ACHN (cell line): ENCODE measurements at regions not wholly inside any gene's neighbourhood (a gene's known extent, or its start where the extent isn't known, plus 50 kb on each side); places are given as distances from the start of the nearest gene placed in this dataset.
A peak's percentile ranks its signal among the peaks of the same experiment; 100 is the strongest.
"Not testable (repeated sequence)": the region's sequence is repeated elsewhere in the genome, so short reads cannot be mapped to it uniquely, and the experiment has no call there.

Experiments
- DNase-seq: peaks from one replicate; pipeline ENCODE4 v3.0.0-alpha.2; 2015
- in situ Hi-C: cut with HindIII; loops from 2 replicates; pipeline ENCODE4 v1.10.0; 2017; ENCODE audit warnings: low sequenced_read_pairs, low pct_ligation_motif_present, low pct_unique_long_range_greater_than_20kb

DNA sequence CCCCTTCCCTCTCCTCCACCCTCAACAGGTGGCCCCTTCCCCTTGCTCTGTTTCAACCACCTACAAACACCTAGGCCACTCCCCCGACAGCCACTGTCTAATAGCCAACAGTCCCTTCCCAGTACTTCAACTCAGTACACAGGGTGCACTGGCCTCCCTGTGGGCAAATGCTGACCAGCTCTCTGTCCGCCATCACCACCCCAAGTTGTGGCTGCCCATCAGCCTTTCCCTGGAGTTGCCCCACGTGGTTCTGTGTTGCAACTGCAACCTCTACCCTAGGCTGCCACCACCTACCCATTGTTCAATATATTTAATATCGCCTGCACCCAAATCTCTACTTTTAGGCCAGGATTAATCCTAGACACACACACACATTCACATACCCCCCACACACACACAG, 173.5 kb downstream of the MREG start:
- in situ Hi-C loops = no loop called here
- no peak for DNase-seq

- DNase-seq = no peak
These were observed 174.0 kb downstream of the MREG start for GRCh38 chr2:215839309-215839708.

GRCh38 chr2:215836881-215837280, 176.5 kb downstream of the MREG start:
- in situ Hi-C loops = no loop called here
- no peak for DNase-seq

More at GRCh38 chr2:215839309-215839708, 174.0 kb downstream of the MREG start:
- in situ Hi-C loops = no loop called here

GRCh38 chr2:215835657-215836056, 177.7 kb downstream of the MREG start:
- no peak for DNase-seq
- in situ Hi-C loops = no loop called here

DNA sequence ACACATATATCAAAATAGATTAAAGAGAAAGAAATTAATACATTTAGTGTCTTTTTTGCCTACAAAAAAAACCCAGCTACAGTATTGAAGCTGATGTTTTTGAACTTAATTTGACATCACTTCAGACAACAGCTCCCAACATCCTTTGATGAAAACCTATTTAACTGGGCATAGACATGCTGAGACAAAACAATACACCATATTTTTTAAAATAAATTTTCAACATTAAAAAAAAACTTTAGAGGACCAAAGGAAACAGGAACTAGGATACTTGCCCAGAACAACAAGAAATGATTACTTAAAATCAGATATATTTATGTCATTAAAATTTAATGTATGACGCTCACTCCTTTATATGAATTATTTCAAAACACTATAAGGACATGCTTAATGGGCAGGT, 178.1 kb downstream of the MREG start:
- DNase-seq = no peak
- in situ Hi-C loops = no loop called here

- in situ Hi-C loops = no loop called here
- no peak for DNase-seq
These were observed 179.7 kb downstream of the MREG start for GRCh38 chr2:215833531-215834162.

DNA sequence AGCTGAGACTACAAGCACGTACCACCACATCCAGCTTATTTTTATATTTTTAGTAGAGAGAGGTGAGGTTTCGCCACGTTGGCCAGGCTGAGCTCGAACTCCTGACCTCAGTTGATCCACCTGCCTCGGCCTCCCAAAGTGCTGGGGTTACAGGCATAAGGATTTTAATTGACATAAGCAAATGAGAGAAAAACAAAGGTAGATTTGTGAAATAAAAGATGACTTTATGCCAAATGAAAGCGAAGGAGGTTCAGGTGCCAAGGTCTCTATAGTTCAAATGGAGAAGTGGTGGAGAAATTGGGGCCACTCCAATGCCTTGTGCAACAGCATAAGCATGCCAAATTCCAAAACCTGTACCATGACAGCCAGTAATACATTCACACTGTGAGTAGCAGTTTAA, 180.6 kb downstream of the MREG start:
- in situ Hi-C loops = no loop called here
- DNase-seq = no peak

- in situ Hi-C loops = no loop called here
- no peak for DNase-seq
These were observed 181.9 kb downstream of the MREG start for GRCh38 chr2:215831296-215831913.

- no peak for DNase-seq
- in situ Hi-C loops = no loop called here
These were observed 183.0 kb downstream of the MREG start for GRCh38 chr2:215830304-215830703.

- in situ Hi-C loops = no loop called here
- no peak for DNase-seq
These were observed 184.1 kb downstream of the MREG start for GRCh38 chr2:215829261-215829660.

GRCh38 chr2:215828528-215829184, 184.7 kb downstream of the MREG start:
- peak; percentile 68 for DNase-seq
- in situ Hi-C loops = no loop called here

GRCh38 chr2:215826838-215827441, 186.4 kb downstream of the MREG start:
- in situ Hi-C loops = no loop called here
- no peak for DNase-seq

GRCh38 chr2:215826376-215826775, 187.0 kb downstream of the MREG start:
- DNase-seq = no peak
- in situ Hi-C loops = no loop called here

DNA sequence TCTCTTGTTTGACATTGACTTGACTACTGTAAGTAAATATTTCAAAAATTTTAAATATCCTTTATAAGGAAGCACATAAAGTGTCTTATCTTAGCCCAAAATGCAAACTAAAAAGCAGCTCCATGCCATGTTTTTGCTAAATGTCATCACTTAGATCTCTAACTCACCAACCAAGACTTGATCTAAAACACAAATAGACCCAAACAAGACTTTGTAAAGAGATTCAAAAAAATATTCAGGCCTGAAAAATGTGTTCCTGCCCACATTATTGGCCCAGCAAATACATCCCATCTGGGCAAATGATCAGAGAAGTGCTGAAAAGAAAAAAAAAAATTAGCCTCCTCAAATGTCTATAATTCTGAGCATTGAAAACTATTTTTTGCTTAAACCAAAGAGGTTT, 187.6 kb downstream of the MREG start:
- no peak for DNase-seq

GRCh38 chr2:215821298-215821697, 192.1 kb downstream of the MREG start:
- DNase-seq, in situ Hi-C loops: not testable (repeated sequence)

More for the DNA sequence above, 187.6 kb downstream of the MREG start:
- in situ Hi-C loops = no loop called here

DNA sequence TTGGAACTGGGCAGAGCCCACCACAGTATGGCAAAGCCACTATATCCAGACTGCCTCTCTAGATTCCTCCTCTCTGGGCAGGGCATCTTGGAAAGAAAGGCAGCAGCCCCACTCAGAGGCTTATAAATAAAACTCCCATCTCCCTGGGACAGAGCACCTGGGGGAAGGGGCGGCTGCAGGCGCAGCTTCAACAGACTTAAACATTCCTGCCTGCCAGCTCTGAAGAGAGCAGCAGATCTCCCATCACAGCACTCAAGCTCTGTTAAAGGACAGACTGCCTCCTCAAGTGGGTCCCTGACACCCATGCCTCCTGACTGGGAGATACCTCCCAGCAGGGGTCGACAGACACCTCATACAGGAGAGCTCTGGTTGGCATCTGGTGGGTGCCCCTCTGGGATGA, 193.6 kb downstream of the MREG start:
- DNase-seq, in situ Hi-C loops: not testable (repeated sequence)

DNA sequence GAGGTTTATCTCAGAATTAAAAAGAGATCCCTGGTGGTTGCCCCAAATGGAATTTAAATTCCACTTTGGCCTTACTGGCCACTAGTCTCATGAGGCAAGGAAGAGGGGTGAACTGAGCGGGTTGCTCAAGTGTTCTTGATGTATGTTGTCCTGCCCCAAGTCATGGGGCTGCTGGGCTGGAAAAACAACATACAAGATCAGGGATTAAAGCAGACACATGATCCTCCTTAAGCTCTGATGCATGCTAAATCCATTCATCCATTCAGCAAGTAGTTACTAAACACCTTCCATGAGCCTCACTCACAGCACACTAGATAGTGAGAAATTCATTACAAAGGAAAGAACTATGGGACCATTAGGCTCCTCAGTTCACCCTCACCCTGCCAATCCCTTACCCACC, 196.3 kb downstream of the MREG start:
- in situ Hi-C loops = no loop called here
- no peak for DNase-seq

- DNase-seq = no peak
- in situ Hi-C loops = no loop called here
These were observed 196.9 kb downstream of the MREG start for GRCh38 chr2:215816424-215816823.

GRCh38 chr2:215815960-215816359, 197.4 kb downstream of the MREG start:
- no peak for DNase-seq
- in situ Hi-C loops = no loop called here

DNA sequence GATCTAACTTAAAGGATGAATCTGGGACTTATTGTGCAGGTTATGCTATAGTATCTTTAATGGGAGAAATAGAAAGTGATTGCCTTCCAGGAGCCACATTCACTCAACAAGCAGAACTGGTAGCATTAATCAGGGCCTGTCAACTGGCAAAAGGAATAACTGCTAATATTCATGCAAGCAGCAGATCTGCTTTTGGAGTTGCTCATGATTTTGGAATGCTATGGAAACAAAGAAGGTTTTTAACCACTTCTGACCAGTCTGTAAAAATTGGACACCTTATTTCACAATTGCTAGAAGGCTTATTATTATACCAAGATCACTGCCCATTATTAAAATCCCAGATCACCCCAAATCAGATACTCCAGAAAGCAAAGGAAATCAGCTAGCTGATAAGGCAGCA, 200.4 kb downstream of the MREG start:
- no peak for DNase-seq
- in situ Hi-C loops = no loop called here
